NCI-H82 treated with DMSO at 0.1 percent for 48 hours (cell line): ENCODE measurements at regions not wholly inside any gene's neighbourhood (a gene's known extent, or its start where the extent isn't known, plus 50 kb on each side); places are given as distances from the start of the nearest gene placed in this dataset.
"Not testable (repeated sequence)": the region's sequence is repeated elsewhere in the genome, so short reads cannot be mapped to it uniquely, and the experiment has no call there.

Experiments
- DNase-seq: peaks from one replicate; lab custom pipeline; 2025; ENCODE audit not compliant: unreplicated experiment; lab: John Stamatoyannopoulos, UW

DNA sequence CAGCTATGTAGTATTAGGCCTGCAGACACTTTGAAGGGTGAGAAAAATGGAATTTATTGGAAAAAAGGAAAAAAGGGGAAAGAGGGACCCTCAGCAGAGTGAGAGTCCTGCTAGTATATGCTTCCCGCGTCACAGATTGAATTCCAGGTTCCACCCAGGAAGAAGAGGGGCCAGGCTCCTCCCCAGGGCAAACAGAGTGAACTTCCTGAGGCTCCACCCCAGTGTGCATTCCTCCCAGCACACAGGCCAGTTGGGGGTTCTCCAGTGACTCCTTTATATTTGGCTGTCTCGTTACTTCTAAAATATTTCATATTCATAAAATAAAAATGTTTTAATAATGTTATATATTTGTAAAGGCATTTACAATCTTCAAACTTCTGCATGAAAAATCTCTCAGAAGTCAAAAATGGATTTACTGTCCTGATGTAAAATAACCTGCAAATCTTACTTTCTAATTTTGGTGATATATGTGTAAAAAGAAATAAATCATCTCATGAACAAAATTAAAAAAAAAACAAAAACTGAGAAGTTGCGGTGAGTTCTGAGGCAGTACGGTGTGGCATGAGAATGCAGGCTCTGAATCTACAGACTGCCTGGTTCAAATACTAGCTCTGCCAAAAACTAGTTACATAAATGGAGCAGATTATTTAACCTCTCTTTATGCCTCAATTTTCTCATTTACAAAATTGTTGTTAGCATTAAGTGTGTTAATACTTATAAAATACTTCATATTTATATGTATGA lies 175.8 kb upstream of the P2RY1 start:
- no peak for DNase-seq

DNA sequence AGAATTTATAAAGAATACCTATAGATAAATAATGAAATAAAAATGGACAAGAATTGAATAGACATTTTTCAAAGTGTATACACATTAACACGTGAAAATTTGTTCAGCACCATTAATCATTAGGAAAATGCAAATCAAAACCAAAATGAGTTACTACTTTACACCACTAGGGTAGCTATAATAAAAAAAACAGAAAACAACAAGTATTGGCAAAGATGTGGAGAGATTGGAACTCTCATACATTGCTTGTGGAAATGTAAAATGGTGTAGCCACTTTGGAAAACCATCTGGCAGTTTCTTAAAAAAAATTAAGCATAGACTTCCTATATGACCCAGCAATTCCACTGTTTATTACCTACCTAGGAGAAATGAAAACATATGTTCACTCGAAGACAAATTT lies 172.8 kb upstream of the P2RY1 start:
- DNase-seq, result no peak

DNA sequence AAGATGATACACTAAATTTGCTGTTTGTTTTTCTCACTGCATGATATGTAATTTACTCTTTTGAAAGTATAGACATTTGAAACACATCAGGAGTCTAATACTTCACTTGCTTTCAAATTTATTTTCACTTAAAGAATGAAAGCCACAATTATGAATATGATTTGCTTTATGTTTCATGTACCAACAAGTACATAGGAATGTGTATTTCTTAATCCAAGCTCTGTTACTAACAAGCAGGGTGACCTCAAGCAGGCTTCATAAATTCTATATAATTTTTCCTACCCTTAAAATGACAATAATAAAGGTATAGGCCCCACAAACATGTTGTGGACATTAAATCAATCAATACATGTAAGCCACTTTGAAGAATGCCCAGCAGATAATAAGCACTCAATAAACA lies 170.2 kb upstream of the P2RY1 start:
- no peak for DNase-seq

DNA sequence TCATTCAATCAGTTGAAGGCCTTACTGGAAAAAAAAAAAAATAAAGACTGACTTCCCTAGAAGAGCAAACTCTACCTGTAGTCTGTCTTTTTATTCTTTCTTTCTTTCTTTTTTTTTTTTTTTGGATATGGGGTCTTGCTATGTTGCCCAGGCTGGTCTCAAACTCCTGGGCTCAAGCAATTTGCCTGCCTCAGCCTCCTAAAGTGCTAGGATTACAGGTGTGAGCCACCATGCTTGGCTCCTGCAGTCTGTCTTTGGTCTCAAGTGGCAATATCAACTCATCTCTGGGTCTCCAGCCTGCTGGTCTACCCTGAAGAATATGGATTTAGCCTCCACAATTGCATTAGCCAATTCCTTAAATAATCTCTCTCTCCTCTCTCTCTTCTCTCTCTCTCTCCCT lies 167.7 kb upstream of the P2RY1 start:
- DNase-seq, result no peak

DNA sequence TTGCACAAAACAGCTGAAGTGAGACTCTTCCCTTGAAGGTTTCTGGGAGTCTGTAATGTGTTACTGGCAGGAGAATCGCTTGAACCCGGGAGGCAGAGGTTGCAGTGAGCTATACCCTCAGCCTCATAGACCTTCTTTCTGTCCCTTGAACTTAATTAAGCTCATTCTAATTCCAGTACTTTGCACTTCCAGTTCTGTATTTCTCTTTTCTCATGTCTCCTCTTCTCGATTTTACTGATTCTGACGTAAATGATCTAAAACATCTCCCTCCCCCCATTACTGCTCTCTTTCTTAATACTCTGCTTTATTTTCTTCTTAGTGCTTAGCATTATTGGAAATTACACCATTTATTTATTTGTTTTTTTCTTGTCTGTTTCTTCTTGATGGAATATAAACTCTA lies 165.4 kb upstream of the P2RY1 start:
- no peak for DNase-seq

DNA sequence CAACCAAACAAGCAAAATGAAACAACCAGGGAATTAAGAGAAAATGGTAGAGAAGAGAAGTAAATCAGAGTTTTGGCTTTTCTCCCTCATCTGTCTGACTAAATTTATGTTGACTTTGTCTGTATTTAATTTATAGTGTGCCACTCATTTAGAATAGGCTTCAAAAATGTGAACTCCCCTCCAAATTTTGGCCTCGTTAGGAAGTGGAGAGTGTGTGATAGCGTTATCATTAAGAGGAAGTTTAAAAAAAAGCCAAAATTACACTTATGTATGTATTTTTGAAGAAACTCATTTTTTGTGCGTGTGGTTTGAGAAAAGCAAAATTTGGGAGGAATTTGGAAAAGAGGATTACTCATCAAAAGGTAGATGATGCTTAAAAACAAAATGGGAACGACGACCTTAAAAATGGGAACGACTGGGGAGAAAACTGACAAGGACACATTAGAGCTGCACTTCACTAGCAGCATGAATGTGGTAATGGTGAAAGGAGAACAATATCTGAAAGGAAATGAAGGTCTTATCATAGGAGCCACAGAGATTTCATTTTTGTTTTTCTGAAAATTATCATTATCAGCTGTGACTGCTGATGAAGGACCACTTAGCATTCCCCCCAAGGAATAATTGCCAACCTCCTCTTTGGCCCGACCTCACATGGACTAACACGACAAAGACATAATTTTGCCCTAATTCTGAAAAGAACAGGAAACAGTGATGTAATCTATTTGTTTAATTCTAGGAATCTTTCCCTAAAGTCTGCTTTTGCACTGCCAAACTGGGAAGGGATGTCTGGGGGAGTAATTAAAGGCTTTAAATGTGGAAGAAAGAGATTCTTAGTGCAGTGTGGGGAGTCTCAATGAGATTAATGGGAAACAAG lies 163.2 kb upstream of the P2RY1 start:
- DNase-seq, result no peak

DNA sequence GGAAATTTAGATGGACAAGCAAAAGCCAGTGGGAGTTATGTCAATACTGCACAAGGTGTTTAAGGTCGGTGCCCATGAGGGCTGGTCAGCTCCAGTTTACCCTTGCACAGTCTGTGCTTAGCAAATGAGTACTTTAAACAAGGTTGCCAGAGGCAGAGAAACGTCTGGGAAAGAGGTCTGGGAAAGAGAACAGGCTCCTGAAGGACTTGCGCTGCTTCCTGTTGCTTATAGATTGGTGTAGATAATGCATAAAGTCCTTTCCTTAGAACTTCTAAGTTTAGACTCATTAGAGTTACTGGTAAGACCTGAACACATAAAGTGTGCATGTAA lies 162.6 kb upstream of the P2RY1 start:
- DNase-seq, result no peak

DNA sequence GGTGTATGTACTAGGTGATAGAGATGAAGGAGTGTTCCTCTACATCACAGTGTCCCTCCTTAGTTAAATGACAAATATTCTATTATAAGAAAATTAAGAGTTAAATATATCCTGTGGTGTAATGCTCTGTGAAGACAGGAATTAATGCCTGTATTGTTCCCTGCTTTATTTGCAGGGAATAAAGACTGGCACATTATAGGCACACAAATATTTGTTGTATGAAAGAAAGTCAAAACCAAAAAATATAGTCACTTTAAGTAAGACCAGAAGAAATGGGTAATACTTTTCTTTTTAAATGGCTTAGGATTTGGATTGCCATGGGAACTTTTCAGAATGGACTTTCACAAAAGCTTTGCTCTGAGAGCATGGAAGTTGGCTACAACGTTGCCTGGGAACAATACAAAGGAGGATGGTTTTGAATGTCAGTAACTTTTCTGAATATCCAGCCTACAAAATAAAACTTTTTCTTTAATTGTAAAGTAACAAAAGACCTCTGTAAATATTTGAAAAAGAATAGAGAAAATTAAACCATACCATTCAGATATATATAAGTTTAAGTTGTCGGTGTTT lies 158.0 kb upstream of the P2RY1 start:
- no peak for DNase-seq

DNA sequence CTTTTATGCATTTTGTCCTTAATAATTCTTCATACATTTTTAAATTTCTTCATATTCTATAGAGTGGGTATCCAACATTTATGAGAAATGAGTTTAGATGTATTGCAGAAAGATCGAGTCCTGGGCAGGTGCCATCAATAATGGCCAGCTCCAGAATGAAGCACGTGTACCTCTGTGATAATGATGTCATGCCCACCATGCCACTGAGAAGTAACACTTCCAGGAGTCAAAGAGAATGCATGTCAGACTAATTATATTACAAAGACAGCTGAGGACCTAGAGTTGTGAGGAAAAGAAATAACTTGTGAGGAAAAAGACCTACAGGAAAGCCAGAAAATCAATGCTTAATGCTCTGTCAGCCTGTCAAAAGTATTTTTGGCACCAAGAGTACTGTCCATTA lies 157.4 kb upstream of the P2RY1 start:
- DNase-seq, result no peak

DNA sequence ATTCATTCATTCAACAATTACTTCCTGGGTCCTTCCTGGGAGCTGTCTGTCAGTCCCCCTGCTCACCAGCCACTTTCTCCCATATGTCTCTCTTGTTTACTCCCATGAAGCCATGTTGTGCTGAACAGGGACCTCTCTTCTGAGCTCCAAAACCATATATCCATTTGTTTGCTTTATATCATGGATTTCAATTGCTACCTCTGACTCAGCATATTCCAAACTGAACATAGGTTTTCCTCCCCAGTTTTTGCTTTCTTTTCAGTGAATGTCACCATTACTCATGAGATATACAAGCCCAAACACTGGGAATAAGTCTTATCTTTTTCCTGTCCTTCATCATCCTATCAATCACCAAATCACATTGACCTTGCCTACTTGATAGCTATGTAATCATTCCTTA lies 152.5 kb upstream of the P2RY1 start:
- DNase-seq, result no peak

DNA sequence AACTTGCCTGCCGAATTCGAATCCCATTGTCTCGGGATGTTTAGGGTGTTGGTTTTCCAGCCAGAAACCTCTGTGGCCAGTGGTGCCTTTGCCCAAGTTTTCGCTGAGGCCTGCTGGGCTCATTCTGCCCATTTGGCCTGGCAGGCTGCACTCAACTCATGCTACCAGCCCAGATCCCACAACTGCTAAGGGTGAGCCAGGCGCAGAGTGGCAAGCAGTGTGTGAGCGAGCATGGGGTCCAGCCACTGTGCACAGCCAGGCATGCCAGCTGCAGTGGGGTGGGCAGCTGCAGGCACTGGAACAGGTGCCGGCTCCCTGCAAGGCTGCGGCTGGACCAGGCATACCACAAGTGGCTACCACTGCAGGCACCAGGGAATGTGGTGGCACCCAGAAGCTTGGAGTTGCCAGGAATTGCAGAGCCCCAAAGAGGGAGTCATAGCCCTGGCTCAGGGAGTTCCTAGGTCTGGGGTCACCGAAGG lies 151.4 kb upstream of the P2RY1 start:
- DNase-seq, result no peak

DNA sequence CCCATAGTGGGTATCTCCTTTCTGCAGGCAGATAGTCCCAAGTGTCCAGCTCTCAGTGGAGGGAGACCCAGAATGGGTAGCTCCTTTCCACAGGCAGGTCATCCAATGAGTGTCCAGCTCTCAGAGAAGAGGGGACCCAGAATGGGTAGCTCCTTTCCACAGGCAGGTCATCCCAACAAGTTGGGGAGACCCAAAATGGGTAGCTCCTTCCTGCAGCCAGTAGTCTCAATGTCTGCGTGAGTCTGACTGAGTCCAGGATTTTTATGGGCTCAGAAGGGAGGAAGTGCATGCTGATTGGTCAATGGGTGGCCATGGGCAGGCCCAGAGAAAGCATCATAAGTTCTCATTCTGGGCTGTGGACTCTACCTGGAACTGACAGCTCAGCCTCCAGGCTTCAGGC lies 150.7 kb upstream of the P2RY1 start:
- no peak for DNase-seq

DNA sequence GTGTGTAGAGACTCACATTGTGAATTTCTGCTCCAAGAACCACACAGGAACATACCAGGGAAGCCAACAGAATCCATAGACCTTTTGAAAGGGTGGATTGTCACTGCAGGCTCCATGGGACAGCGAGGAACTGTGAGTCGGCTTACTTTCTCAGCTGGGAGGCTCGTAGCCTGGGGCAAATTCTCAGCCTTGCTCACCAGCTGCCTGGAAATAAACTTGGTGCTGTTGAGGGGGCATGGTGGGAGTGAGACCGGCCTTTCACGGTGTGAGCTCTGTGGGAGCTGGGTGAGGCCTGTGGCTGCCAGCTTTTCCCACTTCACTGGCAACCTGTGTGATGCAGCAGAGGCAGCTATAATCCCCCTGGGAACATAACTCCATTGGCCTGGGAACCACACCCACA lies 146.6 kb upstream of the P2RY1 start:
- DNase-seq, result no peak

DNA sequence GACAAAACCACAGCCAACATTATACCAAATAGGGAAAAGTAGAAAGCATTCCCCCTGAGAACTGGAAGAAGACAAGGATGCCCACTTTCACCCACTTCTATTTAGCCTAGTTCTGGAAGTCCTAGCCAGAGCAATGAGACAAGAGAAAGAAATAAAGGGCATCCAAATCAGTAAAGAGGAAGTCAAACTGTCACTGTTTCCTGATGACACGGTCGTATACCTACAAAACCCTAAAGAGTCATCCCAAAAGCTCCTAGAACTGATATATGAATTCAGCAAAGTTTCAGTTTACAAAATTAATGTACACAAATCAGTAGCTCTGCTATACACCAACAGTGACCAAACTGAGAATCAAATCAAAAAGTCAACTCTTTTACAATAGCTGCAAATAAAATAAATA lies 142.6 kb upstream of the P2RY1 start:
- not testable (repeated sequence) for DNase-seq

DNA sequence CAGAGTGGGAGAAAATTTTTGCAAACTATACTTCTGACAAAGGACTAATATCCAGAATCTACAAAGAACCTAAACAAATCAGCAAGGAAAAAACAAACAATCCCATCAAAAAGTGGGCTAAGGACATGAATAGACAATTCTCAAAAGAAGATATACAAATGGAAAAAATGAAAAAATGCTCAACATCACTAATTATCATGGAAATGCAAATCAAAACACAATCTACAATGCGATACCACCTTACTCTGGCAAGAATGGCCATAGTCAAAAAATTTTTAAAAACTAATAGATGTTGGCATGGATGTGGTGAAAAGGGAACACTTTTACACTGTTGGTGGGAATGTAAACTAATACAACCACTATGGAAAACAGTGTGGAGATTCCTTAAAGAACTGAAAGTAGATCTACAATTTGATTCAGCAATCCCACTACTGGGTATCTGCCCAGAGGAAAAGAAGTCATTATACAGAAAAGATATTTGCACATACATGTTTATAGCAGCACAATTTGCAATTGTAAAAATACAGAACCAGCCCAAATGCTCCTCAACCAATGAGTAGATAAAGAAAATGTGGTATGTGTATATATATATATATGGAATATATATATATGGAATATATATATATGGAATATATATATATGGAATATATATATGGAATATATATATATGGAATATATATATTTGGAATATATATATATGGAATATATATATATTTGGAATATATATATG lies 141.2 kb upstream of the P2RY1 start:
- DNase-seq, result not testable (repeated sequence)

DNA sequence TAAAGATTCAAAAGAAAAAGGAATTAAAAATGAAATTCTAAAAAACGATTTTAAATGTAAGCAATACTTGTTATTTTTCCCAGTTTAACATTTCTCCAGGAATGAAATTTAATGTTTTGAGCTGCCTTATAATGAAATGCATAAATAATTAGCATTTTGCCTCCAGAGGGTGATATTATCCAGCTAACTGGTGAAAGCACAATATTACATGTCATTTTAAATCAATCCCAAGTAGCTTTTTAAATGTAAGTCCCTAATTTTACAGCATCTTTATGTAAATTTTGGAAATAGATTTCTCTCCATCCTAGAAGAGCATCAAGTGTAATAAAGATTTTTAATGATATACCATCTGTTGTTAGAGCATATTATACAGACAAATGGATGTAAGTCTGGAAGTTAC lies 139.1 kb upstream of the P2RY1 start:
- DNase-seq, result no peak

DNA sequence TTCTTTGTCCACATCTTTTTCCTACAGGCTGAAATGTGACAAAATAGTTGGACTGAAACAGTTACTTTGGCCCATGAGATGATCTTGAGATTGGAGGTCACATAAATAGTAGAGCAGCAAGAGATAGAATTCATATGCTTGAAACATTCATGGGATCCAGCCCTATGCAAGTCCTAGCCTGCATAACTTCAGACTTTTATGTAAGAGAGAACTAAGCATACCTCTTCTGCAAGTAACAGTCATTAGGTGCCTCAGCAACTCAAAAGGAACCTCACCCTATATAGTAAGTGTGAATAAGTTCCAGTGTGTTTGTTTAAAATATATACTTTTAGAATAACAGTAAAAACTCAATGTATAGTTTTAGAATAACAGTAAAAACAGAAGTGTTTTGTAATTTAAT lies 138.0 kb upstream of the P2RY1 start:
- no peak for DNase-seq

DNA sequence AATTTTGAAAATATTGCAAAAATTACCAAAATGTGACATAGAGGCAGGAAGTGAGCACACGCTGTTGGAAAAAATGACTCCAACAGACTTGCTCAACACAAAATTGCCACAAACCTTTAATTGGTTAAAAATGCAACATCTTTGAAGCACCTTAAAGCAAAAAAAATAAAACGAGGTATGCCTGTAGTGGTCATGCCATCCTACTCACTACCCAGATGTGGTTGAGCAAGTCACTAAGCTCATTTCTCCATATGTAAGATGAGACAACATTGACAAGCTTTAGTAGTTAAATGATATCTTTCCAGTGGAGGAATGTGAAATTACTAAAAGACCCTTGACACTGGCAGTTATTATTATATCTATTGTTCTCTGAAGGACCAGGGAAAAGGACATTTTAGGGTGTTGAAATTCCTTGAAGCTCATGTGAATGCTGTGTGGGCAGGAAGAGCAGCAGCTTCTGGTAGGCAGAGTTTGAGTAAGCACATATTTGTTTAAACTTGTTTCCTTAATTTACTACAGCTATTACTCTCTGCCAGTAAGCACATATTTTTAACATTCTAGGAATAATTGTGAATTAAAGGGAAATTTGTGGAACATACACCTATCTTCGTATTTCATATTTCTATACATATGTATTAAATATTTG lies 131.6 kb upstream of the P2RY1 start:
- no peak for DNase-seq

DNA sequence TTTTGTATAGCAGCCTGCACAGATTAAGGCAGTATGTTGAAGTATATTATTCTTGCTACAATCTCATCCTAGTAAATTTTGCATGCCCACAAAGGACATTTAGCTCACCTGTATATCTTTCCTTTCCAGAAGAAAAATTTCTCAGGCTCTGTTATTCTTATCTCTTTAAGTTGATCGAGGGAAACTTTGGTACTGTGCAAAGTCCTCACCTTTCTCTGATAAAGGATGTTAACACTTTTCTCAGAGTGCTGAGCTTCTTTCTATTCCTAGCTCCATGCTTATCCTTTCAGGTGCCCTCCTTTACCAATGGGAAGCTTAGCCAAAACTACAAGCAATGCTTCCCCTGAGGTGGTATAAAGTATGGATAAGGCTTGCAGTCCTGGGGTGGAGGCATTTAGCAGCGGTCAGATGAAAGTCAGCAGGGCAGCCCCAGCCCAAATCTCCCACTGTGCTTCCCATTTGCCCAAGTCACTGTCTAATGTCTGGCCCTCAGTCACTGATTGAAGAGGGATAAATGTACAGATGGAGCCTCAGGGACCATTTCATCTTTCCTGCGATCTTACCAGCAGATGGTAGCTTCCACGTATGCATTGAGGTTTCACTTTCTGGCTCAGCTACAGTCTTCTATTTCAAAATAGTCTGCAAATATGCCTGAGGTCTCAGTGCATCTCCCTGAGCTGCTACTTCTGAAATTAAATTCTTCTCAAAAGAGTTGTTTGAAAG lies 127.8 kb upstream of the P2RY1 start:
- DNase-seq, result no peak

DNA sequence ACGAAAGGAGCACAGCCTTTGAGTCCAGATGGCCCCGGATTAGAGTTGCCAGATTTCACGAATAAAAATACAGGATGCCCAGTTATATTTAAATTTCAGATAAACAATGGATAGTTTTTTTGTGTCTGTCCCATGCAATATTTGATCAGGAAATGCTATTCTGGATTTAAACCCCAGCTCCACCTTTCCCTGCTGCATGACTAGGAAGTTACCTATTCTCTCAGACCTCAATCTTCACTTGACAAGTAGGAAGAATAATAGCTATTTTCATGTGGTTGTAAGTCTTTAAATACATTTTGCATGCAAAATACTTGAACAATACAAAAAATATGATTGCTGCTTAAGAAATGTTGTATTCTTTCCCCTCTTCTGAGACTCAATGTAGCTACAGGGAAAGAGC lies 125.3 kb upstream of the P2RY1 start:
- no peak for DNase-seq
